Activated T-cell treated with anti-CD3 and anti-CD28 coated beads for 24 hours (primary cell): ENCODE measurements at regions not wholly inside any gene's neighbourhood (a gene's known extent, or its start where the extent isn't known, plus 50 kb on each side); places are given as distances from the start of the nearest gene placed in this dataset.
"Not testable (repeated sequence)": the region's sequence is repeated elsewhere in the genome, so short reads cannot be mapped to it uniquely, and the experiment has no call there.

Source experiments
- DNase-seq: peaks from one replicate; pipeline ENCODE4 v3.0.0-alpha.2; 2020; ENCODE audit warnings: low read depth

DNA sequence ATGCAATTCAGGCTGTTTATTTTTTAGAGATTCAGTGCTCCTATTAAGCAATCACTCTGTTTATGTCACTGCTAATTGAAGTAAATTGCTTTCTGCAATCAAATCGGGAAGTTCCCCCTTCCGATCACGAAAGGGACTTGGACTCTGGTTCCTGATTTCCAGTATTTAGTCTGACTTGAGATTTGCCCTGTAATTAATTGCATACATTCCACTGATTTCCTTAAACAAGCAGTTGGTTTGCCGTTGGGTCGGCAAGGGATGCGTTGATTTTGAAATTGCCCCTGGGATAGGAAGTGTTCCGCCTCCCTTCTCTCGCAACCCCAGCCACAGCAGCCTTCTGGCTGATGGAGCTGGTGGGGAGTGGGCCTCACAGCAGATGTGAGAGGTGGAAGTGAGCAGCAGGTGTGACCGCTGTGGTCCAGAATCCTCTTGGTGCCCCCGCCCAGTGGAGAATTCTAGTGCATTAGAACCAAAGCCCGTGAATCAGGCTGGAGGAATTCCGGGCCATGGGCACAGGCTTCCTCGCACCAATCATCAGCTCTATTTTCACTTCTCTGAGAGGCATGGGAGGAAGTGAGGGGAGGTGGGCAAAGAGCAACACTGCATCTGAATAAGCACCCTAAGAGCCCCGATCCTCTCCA lies 102.5 kb downstream of the SPRY4 start:
- no peak for DNase-seq

DNA sequence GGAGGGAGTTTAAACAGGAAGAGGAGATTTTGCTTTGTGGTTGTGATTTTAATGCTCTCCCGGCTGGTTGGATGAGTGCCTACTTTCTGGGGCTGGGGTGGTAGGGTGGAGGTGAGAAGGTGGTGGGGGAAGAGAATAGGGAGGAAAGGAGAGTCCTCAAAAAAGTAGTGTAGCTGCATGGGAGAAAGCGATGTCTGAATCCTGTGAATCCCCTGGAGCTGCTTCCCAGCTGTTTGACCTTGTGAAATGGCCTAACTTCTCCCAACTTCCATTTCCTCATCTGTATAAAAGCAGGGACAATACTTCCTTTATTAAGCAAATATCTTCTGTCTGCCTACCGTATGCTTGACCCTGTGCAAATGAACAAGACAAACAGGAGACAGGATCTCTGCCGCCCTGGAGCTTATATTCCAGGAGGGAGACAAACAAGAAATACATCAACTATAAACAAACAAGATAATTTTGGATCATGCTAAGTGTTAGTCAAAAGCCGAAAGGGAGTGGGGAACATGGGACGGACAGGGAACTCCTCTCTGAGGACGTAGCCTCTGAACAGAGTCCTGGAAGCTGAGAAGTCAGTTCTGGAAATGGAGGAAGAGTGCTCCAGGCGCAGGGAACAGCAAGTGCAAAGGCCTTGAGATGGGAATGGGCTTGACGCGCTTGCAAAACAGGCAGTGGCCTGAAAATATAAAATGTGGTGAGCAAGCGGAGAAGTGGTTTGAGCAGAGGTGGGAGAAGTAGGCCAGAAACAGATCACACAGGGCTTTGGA lies 103.5 kb downstream of the SPRY4 start:
- DNase-seq, result no peak

DNA sequence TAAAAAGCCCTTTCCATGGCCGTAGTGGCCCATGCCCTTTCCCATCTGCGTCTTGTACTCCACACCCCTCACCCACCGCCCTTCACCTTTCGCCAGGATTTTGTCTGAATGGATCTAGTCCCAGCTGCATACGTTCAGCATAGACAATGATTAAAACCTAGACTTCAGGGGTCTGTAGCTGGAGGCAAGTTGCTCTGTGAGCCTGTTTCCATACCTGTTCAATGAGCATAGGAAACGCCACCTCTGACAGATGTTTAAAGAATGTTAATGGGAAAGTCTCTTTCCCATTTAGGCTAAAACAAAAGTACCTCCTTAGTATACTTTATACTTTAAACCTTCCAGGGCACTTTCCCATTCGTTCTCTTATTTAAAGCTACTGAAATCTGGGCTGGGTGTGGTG lies 105.7 kb downstream of the SPRY4 start:
- DNase-seq, result no peak

DNA sequence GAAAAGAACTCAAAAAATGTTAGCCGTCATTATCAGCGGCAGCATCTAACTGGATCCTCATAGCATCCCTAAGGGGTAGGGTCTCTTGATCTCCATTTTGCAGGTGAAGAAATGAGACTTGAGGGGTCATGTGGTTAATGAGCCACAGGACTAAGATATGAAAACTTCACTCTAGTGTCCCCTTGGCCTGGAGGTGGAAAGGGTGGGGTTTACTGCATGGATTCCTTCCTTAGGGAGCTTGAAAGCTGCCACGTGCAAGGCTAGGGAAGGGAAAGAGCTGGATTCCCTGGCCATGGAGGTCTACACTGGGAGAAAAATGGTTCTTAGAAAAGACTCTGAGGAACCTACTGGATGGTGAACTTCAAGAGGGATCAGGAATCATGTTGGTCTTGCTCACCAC lies 107.9 kb downstream of the SPRY4 start:
- DNase-seq, result no peak

DNA sequence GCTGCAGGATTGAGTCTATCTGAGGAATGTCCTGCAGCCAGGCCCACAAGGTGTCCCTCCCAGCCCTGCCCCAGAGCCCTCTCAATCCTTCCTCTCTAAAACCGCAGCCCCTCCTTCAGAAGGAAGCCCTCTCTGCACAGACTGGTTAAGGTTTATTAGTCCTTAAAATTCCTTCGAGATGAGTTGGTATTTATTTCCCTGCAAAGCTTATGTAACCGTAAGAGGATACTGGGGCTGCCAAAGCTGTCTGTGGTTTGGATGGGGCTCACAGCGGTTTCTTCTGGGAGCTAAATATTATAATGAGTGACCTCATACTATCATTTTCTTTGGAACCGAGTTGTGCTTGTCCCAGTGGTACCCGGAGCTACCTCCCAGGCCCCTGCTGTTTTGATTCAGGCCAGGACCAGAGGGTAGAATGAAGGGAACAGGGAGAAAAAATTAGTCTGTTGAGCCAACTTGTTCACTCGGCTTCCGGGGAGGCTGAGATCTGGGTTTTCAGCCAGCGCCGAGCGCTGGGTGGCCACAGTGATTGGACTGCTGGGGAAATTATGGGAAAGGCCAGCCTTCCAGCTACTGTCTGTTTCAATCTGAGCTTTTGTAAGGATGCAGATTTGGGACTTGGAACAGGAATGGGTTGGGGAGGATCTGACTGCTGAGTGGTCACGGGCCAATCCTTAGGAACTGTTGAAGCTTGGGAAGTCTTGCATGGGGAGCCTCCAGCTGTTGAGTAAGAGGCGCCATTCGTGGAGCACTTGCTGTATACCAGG lies 107.5 kb downstream of the NDFIP1 start:
- DNase-seq, result no peak

DNA sequence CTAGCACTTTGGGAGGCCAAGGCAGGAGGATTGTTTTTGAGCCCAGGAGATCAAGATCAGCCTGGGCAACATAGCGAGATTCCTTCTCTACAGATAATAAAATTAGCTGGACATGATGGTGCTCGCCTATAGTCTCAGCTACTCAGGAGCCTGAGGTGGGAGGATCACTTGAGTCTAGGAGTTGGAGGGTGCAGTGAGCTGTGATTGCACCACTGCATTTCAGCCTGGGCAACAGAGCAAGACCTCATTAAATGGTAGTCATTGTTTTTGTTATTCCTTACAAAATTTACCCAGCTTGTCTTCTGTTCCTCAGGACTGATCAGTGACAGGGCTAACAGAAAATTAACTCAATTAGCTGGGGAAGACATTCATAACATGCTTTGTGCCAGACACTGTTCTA lies 104.5 kb downstream of the NDFIP1 start:
- DNase-seq, result no peak

DNA sequence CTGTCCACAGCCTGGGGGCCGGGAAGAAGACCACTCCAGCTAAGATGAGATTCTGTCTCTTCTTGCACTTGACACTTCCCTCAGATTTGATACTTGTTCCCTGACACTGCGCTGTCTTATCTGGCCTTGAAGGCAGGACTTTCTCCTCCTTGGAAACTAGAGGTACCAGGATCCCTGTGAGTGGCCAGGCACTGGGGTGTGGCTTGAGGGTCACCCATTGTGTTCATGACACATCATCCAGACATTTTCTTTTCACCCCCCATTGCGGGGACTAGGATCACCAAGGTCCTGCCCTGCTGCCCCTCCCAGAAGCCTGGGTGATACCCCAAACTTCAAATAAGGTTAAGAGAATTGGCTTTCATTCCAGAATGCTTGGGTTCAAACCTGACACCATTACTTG lies 103.3 kb downstream of the NDFIP1 start:
- DNase-seq, result no peak

DNA sequence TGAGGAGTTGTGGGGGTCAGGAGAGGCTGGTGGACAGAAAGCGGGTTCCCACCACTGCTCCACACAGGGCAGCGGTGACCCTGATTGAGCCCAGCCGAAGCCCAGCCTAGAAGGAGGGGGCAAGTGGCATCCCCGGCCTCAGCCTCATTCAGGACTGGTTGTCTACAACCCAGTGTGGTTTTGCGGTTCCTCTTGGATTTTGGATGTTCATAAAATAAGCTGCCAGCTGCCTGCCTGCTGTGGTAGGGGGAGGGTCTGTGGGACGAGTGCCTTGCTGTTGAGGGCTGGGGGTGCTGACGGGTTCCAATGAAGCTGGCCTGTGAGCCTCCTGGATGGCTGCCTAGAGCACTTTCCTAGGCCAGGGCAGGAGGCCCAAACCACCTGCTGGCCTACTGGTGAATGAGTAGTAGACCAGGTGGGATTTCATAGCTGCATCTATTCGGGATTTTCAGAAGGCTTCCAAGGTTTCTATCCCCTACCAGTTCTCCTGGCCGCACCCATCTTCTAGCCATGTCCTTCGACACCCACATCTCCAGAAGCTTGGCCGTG lies 102.4 kb downstream of the NDFIP1 start:
- DNase-seq, result no peak

DNA sequence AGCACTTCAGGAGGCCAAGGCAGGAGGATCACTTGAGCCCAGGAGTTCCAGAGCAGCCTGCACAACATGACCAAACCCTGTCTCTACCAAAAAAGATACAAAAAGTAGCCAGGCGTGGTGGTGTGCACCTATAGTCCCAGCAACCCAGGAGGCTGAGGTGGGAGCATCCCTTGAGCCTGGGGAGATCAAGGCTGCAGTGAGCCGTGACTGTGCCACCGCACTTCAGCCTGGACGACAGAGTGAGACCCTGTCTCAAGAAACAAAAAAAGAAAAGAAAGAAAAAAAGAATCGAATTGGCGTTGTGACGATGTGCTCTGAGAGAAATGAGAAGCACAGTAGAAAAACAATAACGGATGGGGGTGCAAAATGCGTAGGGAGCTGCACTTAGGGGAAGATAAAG lies 101.4 kb downstream of the NDFIP1 start:
- no peak for DNase-seq

DNA sequence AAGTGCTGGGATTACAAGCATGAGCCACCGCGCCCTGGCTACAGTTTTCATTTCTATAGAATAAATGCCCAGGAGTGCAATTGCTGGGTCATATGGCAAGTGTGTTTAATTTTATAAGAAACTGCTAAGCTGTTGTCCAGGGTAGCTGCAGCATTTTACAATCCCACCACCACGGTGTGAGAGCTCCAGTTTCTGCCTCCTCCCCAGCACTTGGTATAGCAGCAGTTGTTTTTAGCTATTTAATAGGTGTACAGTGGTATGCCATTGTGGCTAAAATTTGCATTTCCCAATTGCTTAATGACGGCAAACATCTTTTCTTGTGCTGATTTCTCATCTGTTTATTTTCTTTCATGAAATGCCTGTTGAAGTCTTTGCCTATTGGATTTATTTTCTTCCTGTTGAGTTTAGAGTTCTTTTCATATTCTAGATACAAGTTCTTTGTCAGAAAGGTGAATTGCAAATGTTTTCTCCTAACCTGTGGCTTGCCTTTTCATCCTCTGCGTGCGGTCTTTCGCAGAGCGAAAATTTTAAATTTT lies 100.3 kb downstream of the NDFIP1 start:
- no peak for DNase-seq

DNA sequence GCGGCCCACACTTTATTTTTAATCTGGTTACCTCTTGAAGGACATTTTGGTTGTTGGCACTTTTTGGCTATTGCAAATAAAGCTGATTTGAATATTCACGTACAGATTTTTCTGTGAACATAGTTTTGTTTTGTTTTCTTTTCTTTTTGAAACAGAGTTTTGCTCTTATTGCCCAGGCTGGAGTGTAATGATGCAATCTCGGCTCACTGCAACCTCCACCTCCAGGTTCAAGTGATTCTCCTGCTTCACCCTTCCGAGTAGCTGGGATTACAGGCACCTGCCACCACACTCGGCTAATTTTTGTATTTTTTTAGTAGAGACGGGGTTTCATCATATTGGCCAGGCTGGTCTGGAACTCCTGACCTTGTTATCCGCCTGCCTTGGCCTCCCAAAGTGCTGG lies 99.7 kb downstream of the NDFIP1 start:
- not testable (repeated sequence) for DNase-seq

DNA sequence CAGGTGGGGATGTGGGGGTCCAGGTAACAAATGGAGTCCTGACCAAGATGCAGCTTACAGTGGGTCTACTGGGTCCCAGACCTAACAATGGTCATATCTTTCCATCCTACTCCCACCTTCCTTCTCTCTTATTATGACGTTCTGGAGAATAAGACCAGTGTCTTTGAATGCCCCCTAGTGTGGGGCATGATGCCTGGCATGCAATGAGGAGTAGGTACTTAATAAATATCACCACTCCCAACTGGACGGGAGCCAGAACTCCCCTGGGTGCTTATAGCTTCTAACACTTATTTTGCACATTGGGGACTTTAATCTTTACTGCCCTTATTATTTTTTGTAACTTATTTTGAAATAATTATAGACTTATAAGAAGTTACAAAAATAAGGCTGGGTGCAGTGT lies 98.2 kb downstream of the NDFIP1 start:
- no peak for DNase-seq

DNA sequence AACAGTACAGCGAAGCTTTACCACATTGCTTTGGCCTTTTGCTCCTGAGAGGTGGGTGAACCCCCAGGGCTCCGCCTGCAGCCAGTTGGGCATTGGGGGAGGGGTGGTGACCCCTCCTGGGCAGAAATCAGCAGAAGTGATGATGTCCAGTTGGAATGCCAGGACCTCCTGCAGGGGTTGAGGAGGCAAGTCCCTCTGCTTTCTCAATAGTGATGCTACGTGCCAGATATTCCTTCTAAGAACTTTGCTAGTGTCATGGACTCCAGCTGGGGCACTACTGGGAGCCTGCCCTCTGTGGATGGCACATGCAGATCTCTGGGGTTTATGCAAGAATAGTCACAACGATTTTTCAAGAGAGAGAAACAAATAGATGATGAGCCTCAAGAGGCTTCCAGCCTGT lies 95.6 kb downstream of the NDFIP1 start:
- no peak for DNase-seq
